ENCODE measurements at regions not wholly inside any gene's neighbourhood (a gene's known extent, or its start where the extent isn't known, plus 50 kb on each side); places are given as distances from the start of the nearest gene placed in this dataset.
"Not testable (repeated sequence)": the region's sequence is repeated elsewhere in the genome, so short reads cannot be mapped to it uniquely, and the experiment has no call there.

- DNase-seq, result no peak
These were observed 63.5 kb downstream of the SPATA31D1 start for GRCh38 chr9:82052081-82052480.

GRCh38 chr9:82054264-82055015, 65.9 kb downstream of the SPATA31D1 start:
- DNase-seq, result no peak

- DNase-seq, result no peak
These were observed 69.2 kb downstream of the SPATA31D1 start for GRCh38 chr9:82057805-82058204.

- not testable (repeated sequence) for DNase-seq
These were observed 73.2 kb downstream of the SPATA31D1 start for GRCh38 chr9:82061801-82062200.

GRCh38 chr9:82062245-82062644, 73.7 kb downstream of the SPATA31D1 start:
- DNase-seq, result no peak

DNA sequence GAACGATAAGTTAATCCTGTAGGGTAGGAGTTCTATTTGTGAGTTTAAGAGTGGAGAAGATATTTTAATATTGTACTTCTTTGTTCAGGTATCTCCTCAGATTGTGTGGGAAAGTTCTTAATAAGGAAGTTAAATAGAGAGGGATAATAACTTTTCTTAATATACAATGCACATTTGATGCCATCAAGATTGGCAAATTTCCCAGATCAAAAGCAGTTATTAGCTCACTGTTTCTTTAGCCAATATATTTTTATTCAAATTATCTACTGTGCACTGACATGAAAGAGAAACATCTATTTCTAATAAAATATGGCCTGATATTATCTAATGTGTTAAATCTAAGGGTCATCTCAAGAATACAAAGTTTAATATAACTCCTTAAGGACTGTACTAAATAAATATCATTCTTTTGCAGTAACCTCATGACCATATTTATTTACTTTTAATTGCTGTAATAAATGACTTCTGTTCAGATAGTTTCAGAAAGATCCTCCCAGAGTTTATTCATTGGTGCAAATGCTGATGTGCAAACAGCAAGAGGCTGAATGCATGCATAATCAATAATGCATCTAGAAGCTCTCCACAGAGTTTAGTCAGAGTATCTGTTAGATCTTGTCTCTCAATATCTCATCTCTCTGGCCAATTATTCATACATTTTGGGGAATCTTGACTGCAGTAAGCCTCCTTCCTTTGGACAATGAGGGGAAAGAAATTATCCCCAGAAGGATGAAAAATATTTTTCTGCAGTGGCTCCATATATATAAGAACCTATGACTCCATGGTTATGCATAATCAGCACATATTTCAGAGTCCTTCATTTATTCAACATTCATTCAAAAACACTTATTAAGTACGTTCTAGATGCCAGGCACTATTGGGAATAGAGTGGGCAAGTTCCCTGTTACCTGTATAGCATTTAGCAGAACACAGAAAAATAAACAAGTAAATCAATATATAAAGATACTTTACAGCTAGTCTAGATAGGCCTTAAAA, 85.3 kb downstream of the SPATA31D1 start:
- no peak for DNase-seq

- DNase-seq, result no peak
These were observed 91.7 kb downstream of the SPATA31D1 start for GRCh38 chr9:82080265-82080664.

DNA sequence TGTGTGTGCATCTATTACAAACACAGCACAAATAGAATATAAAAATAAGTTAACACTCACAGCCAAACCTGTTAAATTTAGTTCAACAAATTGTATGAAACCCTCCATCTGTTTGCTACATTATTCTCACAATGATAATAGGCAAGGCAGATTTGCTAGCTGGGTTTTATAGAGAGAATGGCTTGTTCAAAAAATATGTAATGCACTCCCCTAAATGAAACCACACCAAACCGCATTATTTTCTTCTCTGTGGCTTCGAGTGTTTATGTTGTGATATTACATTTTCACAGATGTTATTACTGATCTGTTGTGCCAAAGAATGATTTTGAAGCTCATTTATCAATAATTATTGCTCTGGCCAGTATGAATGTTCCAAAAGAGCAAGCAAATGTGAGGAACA, 92.9 kb downstream of the SPATA31D1 start:
- DNase-seq, result no peak

- DNase-seq, result peak in 1 of 2 experiments; percentile 14
These were observed 94.0 kb downstream of the SPATA31D1 start for GRCh38 chr9:82082563-82082962.

GRCh38 chr9:82088591-82088990, 100.0 kb downstream of the SPATA31D1 start:
- no peak for DNase-seq

- DNase-seq, result peak in 1 of 2 experiments; percentile 0
These were observed 101.5 kb downstream of the SPATA31D1 start for GRCh38 chr9:82090046-82090445.

DNA sequence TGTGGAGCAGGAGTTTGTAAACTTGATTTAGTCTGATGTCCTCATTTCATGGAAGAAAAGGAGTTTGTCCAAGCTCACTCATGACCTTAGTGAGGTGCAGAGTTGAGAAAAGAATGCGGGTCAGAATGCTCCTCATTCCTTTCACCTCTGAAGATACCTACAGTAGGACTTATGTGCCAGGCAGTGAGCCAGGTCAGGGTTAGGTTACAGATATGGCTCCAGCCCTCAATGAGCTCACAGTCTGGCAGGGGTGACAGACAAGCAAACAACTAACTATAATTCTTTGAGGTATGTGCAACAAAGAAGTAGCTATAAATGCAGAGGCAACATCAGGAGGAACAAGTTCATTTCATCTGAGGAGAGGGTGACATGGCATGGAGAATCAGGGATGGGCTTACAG, 102.5 kb downstream of the SPATA31D1 start:
- DNase-seq, result no peak

- DNase-seq, result peak in 1 of 2 experiments; percentile 1
These were observed 103.0 kb downstream of the SPATA31D1 start for GRCh38 chr9:82091610-82092009.

- peak in 1 of 2 experiments; percentile 1 for DNase-seq
These were observed 112.9 kb downstream of the SPATA31D1 start for GRCh38 chr9:82101475-82101874.

DNA sequence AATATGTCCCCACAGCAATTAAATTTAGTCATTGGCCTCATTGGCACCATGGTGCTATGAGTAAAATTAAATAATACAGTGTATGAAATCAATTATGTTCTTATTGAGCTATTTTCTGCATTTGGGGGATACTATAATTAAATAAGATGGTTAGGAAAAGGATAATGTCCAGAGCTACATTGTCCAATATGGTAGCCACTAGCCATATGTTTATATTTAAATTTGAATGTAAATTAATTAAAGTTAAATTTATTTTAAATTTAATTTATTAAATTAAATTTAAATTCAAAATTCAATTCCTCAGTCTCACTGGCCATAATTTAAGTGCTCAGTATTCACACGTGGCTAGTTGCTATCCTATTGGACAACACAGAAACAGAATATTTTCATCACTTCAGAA, 115.7 kb downstream of the SPATA31D1 start:
- no peak for DNase-seq

GRCh38 chr9:82105729-82106128, 117.2 kb downstream of the SPATA31D1 start:
- DNase-seq, result no peak

- DNase-seq, result no peak
These were observed 118.0 kb downstream of the SPATA31D1 start for GRCh38 chr9:82106536-82106935.

DNA sequence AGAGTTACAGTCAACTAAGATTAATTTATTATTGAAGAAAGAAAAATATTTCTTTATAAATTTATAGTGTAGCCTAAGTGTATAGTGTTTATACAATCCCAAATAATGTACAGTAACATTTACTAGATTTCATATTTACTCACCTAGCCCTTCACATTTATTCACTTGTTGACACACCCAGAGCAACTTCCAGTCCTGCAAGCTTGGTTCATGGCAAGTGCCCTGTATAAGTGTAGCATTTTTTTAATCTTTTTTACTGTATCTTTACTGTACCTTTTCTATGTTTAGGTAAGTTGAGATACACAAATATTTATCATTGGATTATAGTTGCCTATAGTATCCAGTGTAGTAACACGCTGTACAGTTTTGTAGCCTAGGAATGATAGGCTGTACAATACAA, 119.9 kb downstream of the SPATA31D1 start:
- no peak for DNase-seq

DNA sequence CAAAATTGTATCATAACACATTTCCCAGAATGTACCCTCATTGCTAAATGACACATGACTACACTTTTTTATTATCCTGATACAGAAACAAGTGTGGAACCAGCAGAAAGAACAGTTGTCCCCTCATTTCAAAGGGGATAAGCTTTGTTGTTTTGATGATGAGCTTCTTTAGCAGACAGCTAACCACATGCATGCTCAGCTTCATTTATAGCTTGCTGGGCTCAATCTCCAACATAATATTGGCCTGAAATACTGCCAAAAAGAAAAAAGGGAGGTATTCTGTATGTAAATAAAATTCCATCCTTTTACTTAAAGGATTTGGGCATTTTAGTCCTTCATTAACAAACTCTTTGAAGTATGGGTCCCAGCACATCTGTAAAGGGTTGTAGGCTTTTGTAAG, 120.4 kb downstream of the SPATA31D1 start:
- DNase-seq, result no peak

DNA sequence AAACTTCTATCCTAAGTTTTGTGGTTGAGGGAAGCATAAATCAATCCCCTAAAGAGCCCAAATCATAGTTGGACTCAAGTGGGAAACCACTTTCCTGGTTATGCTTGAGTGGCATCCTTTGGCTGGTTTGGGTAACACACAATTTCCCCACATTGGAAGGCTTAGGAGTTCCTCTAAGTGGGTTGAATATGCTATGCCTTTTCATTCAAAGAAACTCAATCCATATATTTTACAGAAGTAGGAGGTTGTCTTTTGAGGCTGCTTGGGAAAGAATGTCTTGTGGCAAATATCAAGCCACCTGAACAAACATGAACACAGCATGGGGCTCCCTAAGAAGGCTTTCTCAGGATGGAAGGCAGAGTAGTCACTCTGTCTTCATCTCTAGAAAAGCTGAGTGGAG, 121.1 kb downstream of the SPATA31D1 start:
- DNase-seq, result no peak

GRCh38 chr9:82110881-82111280, 122.3 kb downstream of the SPATA31D1 start:
- DNase-seq, result no peak

GRCh38 chr9:82115331-82115730, 126.8 kb downstream of the SPATA31D1 start:
- no peak for DNase-seq

DNA sequence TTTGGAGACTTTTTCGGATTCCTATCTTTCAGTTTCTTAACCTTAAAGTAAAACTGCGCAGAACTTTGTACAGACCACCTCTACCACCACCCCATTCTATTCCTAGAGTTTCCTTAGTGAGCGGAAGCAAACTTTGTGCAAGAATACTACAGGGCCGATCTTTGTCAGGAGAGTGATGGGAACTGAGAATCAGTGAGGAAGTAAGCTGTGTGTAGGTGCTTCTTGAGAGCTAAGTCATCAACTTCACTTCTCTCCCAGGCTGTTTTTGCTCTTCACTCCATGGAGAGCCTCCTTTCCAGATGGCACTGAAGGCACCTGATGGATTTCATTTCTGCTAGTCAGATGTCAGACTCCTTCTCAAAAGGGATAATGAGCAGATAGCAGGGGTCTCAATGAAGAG, 127.3 kb downstream of the SPATA31D1 start:
- DNase-seq, result no peak

DNA sequence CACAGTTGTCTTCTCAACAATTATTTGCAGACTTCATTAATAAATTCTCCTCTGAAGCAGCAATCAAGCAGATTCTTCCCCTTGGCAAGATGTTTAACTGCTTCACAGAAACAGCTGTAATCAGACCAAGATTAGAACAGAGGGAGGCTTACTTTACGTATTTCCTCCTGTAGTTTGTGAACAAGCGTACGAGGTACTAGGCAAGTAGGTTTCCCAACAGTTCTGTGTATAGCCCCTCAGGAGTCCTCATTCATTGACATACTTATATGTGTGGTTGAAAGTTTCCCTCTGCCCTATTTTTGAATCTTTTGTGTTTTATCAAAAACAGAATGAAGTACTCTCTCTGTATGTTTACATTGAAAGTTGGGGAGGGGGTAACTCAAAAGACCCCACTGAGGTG, 128.0 kb downstream of the SPATA31D1 start:
- no peak for DNase-seq

Measured in NCI-H526 (cell line).